HG03103 (cell line): ENCODE measurements at regions not wholly inside any gene's neighbourhood (a gene's known extent, or its start where the extent isn't known, plus 50 kb on each side); places are given as distances from the start of the nearest gene placed in this dataset.
"Not testable (repeated sequence)": the region's sequence is repeated elsewhere in the genome, so short reads cannot be mapped to it uniquely, and the experiment has no call there.

Experiments used
- ATAC-seq: cut with Tn5 transposase; IDR thresholded peaks from one replicate; pipeline ENCODE4 v1.9.1; 2021; ENCODE audit warnings: low read depth; ENCODE audit not compliant: unreplicated experiment

DNA sequence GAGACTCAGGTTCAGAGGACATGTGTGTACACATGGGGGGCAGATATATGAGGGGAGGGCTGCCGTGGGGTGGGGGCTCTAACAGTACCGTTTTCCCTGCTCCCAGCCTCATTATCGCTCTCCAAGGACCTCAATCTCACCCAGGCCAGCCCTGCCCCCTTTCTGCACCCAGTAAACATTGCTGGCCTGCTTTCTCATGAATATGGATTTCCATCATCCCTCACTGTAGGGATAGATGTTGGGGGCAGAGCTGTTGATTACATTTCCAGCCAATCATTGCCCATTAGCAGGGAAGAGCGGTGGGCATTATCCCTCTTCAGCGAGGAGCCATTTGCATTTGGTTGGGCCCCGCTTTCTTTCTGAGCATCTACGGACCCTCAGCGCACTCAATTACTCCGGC, 273.8 kb downstream of the RPS6KC1 start:
- ATAC-seq, result no peak

DNA sequence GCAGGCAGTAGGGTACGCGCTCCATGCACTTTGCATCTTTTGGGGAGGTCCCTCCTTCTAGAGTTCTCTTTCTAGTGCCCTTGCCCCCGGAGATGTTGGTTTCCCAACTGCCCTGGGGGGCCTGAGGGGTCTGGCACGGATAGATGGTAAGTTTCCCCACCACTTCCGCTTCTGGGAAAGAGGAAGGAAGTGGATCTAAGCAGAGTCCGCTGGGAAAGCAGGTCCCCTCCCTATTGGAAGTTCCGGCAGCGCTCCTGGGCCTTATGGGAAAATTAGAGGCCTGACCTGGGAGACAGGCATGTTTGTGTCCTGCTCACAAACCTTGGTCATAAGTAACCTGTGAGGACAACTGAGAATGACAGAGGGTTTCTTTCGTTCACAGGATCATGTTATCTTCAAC, 274.4 kb downstream of the RPS6KC1 start:
- no peak for ATAC-seq

DNA sequence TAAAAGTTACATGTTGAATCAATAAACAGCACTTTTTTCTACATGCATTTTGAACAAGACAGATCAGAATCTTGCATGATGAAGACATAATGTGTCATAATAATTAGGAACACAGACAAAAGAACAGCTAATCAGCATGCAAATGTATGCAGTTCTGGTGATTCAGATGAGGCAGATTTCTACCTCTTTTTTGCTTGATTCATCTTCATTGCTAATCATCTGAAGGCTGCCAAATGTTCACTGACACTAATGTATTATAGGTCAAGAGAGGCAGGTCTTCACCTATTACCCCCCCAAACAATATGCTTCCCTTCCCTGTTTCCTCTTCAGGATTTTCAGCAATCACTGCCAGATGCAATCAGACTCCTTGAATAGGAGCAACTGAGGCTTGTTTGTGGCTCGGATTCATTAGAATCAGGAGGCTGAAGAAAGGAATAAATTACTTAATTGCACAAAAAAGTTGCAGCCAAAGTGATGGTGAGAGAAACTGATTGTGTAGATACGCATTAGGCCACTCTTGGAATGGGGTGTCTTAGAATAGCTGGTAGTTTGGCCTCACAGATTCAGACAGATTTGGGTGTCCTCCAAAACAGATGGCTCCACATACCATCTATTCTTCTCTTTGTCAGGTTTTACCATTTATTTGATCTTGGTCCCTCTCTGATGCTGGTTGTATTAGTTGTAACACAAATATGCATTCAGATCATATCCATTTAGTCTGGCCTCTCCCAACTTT, 275.4 kb downstream of the RPS6KC1 start:
- ATAC-seq, result no peak

DNA sequence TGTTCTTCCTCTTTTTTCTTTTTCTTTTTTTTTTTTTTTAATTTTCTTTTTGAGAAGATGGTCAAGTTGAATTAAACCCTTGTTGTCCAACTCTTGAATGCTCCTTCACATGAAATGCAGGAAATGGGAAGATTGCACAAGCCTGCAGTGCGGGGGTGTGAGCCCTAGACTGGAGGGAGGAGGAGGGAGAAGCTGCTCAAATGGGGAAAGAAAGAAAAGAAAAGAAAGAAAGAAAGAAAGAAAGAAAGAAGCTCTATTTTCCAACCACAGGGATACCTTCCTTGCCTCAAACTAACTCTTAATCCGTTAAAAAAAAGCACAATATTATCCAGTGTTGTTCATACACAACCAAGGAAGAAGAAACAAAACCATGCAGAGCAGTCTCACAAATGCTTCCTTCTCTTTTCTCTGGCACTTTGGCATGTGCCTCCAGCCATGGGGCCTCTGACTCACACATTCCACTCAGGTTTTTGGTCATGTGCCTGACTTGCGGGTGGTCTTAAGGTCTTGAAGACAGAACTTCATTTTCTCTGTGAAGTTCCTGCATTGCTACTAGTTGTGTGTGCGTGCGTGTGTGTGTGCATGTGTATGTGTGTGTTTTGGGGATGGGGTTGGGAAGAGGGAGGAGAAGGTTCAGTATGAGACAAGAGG, 276.1 kb downstream of the RPS6KC1 start:
- no peak for ATAC-seq

DNA sequence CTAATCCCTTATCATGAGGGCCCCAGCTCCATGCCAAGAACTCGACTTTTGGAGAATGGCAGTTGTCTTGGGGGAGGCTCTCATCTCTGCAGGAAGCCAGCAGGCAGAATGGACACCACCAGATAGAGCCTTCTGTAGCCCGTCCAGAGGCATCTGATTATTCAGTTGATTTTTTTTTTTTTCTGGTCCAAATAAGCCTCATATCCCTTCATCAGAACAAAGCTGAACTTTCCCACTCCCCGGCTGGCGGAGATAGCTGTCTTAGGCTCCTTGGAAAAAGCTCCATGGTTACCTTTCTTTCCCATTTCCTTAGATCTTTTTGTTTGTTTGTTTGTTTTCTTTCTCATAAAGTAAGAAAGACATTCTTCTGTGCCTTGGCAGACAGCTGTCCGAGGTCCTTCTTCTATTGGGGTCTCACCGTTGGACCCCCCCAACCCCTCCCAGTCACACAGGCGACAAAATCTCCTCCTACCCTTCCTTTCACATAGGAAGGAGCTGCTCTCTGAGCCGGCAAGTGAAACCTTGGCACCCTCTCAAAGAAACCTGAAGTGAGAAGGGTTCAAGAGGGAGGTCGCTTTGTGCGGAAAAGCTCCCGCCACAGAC, 278.5 kb downstream of the RPS6KC1 start:
- no peak for ATAC-seq

DNA sequence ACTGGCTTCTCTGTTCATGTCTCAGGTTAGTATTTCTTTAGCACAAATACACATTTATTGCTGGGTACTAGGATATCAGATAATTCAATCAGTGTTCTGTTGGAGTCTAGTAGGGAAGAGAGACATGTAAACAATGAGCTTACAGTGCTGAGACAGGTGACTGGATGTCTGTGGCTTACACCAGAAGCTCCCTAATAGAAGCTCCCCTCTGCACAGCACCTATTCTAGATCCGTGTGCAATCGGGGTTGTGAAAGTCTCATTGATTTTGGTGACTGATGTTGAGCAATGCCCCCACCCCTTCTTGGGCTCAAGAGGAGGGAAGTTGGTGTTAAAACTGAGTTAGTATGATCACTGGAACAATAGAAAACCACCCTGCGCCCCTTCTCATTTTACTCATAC, 279.2 kb downstream of the RPS6KC1 start:
- ATAC-seq, result no peak

DNA sequence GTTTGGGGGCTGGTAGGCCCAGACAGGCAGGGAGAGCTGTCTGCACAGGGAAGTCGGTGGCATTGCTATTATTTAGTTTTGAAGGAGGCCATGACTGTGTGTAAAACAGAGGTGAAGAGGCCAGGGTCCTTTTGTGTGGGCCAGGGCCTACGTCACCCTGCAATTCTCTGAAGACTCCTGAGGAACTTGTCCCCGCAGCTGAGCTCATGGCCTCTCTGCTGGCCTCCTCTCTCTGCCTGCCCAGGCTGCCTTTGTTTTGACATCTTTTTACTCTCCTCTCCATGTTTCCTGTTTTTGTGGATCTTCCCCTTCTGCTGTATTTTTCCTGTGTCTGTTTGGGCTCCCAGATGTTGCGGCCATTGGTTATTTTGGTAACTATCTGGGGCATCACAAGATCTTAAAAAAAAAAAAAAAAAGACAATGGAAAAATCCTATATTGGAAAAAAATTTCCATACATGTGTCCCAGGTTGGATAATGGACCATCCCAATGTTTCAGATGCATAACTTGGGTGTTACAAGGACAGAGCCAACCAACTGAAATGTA, 280.7 kb downstream of the RPS6KC1 start:
- ATAC-seq, result no peak

DNA sequence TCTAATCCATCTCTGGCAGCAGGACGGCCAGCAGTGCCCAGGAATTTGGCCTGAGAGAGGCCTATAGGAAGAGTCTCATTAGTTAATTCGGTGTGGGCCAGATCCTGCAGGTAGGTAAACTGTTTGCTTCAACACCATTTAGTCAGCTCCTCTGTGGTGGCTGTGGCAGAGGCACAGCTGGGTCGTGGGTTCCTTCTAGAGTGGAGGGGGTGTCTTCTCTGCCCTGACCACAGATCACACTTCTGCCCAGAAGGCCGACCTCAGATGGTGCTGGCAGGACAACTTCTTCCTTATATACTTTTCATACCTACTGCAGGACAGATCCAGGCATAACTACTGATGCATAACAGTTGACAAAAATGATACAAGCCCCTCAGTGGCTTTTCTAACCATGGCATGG, 281.4 kb downstream of the RPS6KC1 start:
- ATAC-seq, result no peak

DNA sequence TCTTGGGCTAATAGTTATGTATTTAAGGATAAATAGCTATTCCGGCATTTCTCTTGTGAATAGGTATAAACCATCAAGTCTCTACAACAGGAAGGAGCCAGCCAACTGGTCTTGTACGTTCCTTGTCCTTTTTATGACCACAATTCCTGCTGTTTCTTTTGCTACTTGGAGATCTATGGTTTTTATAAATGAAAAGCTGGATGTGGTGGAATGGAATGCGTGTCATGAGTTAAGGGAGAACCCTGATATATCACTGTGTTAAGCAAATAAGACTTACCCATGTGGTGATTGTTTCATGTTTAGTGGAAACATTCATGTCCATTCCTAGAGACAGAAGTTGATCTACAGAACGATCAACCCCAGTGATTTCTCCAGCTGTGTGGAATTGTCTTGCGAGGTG, 282.1 kb downstream of the RPS6KC1 start:
- ATAC-seq, result no peak

DNA sequence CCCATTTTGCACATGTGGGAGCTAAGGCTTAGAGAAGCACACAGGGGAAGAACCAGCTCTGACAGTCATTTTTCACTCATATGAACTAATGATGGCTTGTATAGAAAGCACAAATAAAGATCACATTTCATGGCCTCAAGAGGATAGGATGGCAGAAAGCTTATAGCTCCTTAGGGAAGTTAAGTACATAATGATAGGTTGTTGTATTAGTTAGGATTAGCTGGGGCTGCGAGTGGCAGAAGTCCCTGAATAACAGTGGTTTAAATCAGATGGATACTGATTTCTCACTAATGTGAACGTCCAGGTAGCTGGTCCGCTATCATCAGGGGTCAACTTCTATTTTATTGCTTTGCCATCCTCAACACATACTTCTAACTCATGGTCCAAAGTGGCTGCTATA, 284.0 kb downstream of the RPS6KC1 start:
- no peak for ATAC-seq

DNA sequence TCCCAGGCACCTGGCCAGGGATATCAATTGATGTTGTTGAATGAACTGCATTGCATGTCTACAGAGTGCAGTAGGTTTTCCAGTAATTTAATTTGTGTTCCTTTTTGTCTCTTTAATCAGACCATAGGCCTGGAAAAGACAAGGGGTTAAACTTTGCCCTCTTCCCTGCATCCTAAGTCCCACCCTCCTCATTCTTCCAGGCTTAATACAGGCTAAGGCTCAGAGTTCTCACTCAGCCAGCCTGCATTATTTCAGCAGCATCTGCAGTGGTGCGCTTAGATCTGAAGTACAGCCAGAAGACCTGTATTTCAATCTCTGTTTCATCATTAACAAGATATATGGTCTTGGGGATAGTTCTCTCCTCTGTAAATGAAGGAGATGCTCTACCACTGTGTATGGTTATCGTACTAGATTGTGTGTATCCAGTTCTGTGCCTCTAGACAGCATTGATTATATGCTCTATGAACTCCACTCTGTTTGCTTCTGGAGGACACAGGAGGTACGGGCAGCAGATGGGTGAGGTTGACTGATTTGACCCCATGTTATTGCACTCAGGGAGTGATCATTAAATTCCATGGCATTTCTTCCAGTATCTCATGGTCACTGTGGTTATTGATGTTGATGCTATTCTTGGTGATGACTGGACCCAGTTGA, 286.1 kb downstream of the RPS6KC1 start:
- no peak for ATAC-seq

DNA sequence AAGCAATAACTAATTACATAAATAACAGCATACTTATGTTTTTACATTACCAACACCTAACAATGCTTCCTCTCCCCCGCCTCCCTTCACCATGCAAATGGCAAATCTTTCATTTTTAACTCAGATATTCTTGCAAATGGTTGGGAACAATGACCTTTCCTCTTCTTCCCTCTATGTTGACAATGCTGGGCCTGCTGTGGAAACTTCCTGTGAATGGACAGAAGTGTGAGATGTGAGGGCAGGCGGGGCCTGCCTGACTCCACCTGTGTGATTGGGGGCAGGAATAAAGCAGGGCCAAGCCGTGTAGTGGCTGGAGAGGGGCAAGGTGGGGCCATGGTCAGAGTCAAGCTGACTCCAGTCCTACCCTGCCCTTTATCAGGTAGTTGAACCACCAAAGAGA, 289.6 kb downstream of the RPS6KC1 start:
- no peak for ATAC-seq

DNA sequence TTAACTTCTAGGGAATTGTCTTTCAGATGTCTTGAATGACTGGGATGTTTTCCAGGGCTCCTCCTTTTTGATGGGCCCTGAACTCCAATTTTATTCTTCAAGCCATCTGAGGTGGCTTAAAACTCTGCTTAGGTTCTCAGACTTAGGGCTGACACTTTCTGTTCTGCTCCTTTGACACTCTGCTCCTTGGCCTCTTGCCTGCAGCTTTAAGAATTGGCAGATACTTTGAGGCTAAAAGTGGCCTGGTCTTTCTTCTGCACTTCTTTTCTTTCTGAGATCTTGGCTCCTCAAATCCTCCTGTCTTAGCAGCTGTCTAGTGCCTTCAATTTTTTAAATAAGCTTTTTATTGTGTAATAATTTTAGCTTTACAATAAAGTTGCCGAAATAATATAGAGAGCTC, 294.6 kb downstream of the RPS6KC1 start:
- ATAC-seq, result no peak

DNA sequence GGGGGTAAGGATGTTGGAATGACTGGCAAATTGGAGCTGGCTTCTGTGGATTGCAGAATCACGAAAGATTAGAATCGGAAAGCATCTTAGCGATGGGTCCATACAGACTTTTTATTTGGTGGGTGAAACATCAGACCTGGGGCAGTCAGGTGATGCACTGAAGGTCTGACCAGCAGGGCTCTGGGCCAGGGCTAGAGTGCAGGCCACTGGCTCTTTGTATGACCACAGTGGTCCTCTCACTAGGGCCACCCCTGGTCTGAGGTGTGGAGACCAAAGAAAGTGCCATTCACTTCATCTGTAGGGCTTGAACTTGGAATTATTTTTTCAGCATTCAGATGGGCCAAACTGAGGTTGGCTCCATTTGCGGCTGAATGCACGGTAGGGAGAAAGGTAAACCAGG, 306.4 kb downstream of the RPS6KC1 start:
- ATAC-seq, result no peak

DNA sequence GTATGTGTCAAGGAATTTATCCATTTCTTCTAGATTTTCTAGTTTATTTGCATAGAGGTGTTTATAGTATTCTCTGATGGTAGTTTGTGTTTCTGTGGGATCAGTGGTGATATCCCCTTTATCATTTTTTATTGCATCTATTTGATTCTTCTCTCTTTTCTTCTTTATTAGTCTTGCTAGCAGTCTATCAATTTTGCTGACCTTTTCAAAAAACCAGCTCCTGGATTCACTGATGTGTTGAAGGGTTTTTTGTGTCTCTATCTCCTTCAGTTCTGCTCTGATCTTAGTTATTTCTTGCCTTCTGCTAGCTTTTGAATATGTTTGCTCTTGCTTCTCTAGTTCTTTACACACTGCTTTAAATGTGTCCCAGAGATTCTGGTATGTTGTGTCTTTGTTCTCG, 307.3 kb downstream of the RPS6KC1 start:
- ATAC-seq, result not testable (repeated sequence)

DNA sequence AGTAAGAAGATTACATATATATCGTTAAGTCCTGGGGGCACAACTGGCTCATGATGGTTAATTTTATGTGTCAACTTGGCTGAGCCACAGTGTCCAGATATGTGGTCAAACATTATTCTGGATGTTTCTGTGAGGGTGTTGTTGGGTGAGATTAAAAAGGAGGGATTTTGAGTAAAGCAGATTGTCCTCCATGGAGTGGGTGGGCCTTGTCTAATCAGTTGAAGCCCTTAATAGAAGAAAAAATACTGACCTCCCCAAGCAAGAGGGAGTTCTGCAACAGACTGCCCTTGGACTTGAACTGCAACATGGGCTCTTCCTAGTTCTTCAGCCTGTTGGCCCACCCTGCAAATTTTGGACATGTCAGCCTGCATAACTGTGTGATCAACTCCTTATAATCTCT, 311.6 kb downstream of the RPS6KC1 start:
- no peak for ATAC-seq

DNA sequence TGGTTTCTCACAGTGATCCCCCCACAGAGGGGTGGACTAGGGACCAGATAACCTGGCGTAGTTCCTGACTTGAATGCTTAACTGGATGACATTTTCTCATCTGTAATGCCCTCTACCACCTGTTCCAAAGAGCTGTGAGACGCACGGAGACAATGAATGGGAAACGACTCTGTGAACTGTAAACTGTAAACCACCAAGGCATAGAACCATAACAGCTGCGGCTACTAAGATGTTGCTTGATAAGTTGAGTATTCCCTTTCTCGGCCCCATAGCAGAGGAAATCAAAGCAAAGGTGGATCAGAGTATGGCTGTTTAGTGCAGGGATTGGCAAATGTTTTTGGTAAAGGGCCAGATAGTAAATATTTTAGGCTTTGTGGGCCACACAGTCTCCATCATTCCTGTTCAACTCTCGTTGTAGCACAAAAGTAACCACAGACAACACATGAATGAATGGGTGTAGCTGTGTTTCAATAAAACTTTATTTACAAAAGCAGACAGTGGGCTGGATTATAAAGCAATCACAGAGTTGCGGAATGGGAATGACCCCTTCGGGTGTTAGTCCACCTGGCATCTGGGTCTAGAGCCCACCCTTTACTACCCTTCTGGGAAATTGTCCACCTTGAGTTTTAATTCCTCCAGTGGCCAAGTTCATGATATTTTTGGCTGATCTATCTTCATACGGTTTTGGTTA, 315.2 kb downstream of the RPS6KC1 start:
- no peak for ATAC-seq

DNA sequence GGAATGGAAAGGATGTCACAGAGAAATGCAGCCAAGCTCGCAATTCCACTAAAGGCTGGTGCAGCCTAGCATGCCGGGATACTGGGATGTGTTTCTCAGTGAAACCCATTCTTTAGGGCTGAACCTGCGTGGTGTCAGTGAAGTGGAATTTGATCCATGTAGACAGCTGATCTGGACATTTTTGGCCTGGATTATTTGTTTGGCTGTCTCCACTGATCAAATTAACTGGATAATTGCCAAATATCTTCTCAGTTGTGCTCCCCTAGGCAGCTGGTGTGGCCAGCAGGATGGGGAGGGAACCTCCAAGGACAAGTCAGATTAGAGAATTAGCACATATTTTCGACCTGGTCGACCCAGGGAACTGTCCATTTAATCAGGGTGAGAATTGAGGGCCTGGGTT, 318.4 kb downstream of the RPS6KC1 start:
- ATAC-seq, result no peak

DNA sequence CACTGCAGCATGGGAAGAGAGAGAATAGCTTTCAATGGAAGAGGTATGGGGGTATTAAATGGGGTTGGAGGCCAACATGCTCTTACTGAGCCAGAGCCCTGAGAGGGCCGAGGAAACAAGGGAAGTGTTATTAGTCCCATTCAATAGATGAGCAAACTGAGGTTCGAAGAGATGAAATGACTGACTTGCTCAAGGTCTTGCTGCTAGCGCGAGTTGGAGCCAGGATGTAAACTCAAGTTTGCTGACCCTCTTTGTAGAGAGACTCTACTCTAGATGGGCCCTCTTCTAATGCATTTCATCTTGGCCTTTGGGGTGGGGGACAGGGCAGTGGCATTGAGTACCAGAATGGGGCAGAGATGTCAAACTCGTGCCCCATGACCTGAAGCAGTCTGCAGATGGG, 319.5 kb downstream of the RPS6KC1 start:
- ATAC-seq, result no peak

DNA sequence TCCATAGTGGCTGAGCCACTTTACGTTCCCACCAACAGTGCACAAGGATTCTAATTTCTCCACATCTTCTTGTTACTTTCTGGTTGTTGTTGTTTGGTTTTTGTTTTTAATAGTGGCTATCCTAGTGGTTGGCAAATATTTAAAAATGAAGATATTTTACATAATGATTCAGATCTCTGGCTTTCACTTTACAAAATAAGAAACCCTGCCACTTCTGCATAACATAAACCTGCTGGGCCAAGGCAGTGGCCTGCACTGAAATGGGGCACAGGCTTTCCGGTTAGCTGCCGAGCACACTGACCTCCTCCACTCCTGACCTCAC, 320.4 kb downstream of the RPS6KC1 start:
- ATAC-seq, result no peak
